BLaER1 (cell line): ENCODE measurements at regions not wholly inside any gene's neighbourhood (a gene's known extent, or its start where the extent isn't known, plus 50 kb on each side); places are given as distances from the start of the nearest gene placed in this dataset.

Experiments
- H3K27ac ChIP-seq: shearing (Covaris generic); formaldehyde crosslinking; 2 replicates; pipeline ENCODE4 v1.8.1; 2022
- H3K27me3 ChIP-seq: shearing (Covaris generic); formaldehyde crosslinking; 2 replicates; pipeline ENCODE4 v1.8.1; 2022
- H3K36me3 ChIP-seq: shearing (Covaris generic); formaldehyde crosslinking; 2 replicates; pipeline ENCODE4 v1.8.1; 2022
- H3K4me1 ChIP-seq: shearing (Covaris generic); formaldehyde crosslinking; 2 replicates; pipeline ENCODE4 v1.8.1; 2022
- H3K4me2 ChIP-seq: shearing (Covaris generic); formaldehyde crosslinking; 2 replicates; pipeline ENCODE4 v1.8.1; 2022
- H3K4me3 ChIP-seq: shearing (Covaris generic); formaldehyde crosslinking; 2 replicates; pipeline ENCODE4 v1.8.1; 2022
- H3K9ac ChIP-seq: shearing (Covaris generic); formaldehyde crosslinking; 2 replicates; pipeline ENCODE4 v1.8.1; 2022
- H3K9me3 ChIP-seq: shearing (Covaris generic); formaldehyde crosslinking; 2 replicates; pipeline ENCODE4 v1.8.1; 2022
- H4K20me1 ChIP-seq: shearing (Covaris generic); formaldehyde crosslinking; 2 replicates; pipeline ENCODE4 v1.8.1; 2022
- Cebpa-rat ChIP-seq: shearing (Covaris generic); IDR thresholded peaks from 2 replicates; pipeline ENCODE4 v1.8.1; 2022

DNA sequence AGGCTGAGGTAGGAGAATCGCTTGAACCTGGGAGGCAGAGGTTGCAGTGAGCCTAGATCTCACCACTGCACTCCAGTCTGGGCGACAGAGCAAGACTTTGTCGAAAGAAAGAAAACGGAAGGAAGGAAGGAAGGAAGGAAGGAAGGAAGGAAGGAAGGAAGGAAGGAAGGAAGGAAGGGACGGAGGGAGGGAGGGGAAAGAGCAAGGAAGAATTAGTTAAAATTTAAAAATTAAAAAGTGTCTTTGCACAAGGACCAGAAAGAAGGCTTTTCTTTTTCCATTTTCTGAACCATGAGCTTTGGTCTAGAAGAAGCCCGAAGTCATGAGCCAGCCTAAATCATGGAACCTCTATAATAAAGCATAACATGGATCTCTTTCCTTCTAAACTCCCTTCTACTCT lies 138.2 kb upstream of the DNAJC10 start:
- TF ChIP-seq Cebpa-rat = no peak
- no peak overlapping the region for H3K4me2 ChIP-seq

DNA sequence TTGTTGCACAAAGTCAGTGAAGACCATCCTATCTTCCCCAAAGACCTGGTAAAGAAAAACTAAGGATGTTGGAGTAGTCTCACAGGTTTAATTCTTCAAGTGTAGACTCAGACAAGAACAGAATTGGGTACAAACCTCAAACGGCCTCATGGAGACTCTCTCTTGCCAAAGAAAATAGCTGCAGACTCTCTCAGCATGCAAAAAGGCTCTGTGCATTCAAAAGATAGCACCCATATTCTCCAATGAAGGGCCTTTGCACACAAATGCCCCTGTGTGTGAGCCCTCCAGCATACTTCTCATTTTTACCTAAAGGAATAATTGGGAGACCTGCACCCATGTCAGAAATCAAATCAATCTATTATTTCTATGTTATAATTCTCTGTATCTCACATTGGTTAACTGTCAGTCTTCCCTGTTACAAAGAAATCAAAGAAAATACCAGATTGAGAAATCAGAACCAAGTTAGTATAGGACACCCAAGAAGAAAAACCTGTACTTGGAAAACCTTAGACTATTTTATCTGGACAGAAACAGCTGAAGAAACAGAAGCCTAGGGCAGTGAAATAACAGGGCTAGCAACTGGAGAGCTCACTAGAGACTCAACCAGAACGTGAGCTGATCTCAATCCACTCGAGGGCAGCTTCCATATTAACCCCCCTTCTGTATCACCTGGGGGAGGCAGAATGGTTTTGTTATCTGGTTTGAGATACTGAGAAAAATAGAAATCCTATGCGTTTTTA lies 134.7 kb upstream of the DNAJC10 start:
- H3K9me3 ChIP-seq = no peaks in the 10 kb centered on the region
- H3K27me3 ChIP-seq = no peaks in the 10 kb centered on the region
- no peak overlapping the region for H3K9ac ChIP-seq
- no peaks in the 10 kb centered on the region for H3K4me1 ChIP-seq
- H3K4me2 ChIP-seq = no peak overlapping the region
- H3K4me3 ChIP-seq = no peak overlapping the region
- TF ChIP-seq Cebpa-rat = no peak
- H3K27ac ChIP-seq = no peak overlapping the region
- no peaks in the 10 kb centered on the region for H3K36me3 ChIP-seq
- H4K20me1 ChIP-seq = no peaks in the 10 kb centered on the region

More for the DNA sequence above, 138.2 kb upstream of the DNAJC10 start:
- Histone ChIP-seq H3K27ac (no peak overlapping the region), H3K4me1 (no peaks in the 10 kb centered on the region), H4K20me1 (no peaks in the 10 kb centered on the region), H3K9ac (no peak overlapping the region), H3K27me3 (no peaks in the 10 kb centered on the region), H3K9me3 (no peaks in the 10 kb centered on the region), H3K4me3 (no peak overlapping the region), H3K36me3 (no peaks in the 10 kb centered on the region)

DNA sequence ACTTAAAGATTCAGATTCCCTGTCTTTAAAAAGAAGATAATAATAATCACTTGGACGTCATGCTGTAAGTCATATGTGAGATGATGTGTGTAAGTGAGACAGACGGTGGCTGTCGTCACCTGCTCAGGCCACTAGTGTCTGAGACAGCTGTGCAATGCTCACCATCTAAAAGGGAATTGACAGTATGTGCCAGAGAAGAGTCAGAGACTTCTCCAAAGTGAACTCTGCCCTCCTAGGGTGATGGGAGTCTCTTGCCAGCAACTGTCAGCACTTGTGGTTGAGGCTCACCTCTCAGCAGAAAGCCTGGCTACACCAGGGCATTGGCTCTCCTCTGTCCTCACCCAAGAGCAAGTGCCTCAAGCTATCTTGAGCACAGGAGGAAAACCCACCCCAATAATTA lies 131.6 kb upstream of the DNAJC10 start:
- H3K27me3 ChIP-seq = no peaks in the 10 kb centered on the region
- no peaks in the 10 kb centered on the region for H3K36me3 ChIP-seq
- no peak overlapping the region for H3K27ac ChIP-seq
- TF ChIP-seq Cebpa-rat = no peak
- no peaks in the 10 kb centered on the region for H3K4me1 ChIP-seq
- H3K4me3 ChIP-seq = no peak overlapping the region
- H3K9ac ChIP-seq = no peak overlapping the region
- no peak overlapping the region for H3K4me2 ChIP-seq
- H3K9me3 ChIP-seq = no peaks in the 10 kb centered on the region
- H4K20me1 ChIP-seq = no peaks in the 10 kb centered on the region

- TF ChIP-seq Cebpa-rat = no peak
- H3K27ac ChIP-seq = no peak overlapping the region
- H3K36me3 ChIP-seq = no peaks in the 10 kb centered on the region
- H4K20me1 ChIP-seq = no peaks in the 10 kb centered on the region
- no peaks in the 10 kb centered on the region for H3K4me1 ChIP-seq
- no peak overlapping the region for H3K4me3 ChIP-seq
- no peaks in the 10 kb centered on the region for H3K27me3 ChIP-seq
- no peak overlapping the region for H3K9ac ChIP-seq
- H3K9me3 ChIP-seq = no peaks in the 10 kb centered on the region
- no peak overlapping the region for H3K4me2 ChIP-seq
Observed at GRCh38 chr2:182585001-182585400, 131.1 kb upstream of the DNAJC10 start.

- no peaks in the 10 kb centered on the region for H3K9me3 ChIP-seq
- no peaks in the 10 kb centered on the region for H3K36me3 ChIP-seq
- TF ChIP-seq Cebpa-rat = no peak
- H3K27me3 ChIP-seq = no peaks in the 10 kb centered on the region
- H3K9ac ChIP-seq = no peak overlapping the region
- H3K4me1 ChIP-seq = no peaks in the 10 kb centered on the region
- H4K20me1 ChIP-seq = no peaks in the 10 kb centered on the region
- H3K4me2 ChIP-seq = no peak overlapping the region
- H3K27ac ChIP-seq = no peak overlapping the region
- H3K4me3 ChIP-seq = no peak overlapping the region
Observed at GRCh38 chr2:182585430-182585829, 130.6 kb upstream of the DNAJC10 start.

GRCh38 chr2:182586426-182586825 lies 129.6 kb upstream of the DNAJC10 start:
- H3K36me3 ChIP-seq = no peaks in the 10 kb centered on the region
- no peak overlapping the region for H3K4me2 ChIP-seq
- no peaks in the 10 kb centered on the region for H4K20me1 ChIP-seq
- H3K4me3 ChIP-seq = no peak overlapping the region
- H3K27me3 ChIP-seq = no peaks in the 10 kb centered on the region
- no peak for TF ChIP-seq Cebpa-rat
- no peak overlapping the region for H3K27ac ChIP-seq
- no peaks in the 10 kb centered on the region for H3K9me3 ChIP-seq
- H3K9ac ChIP-seq = no peak overlapping the region
- no peaks in the 10 kb centered on the region for H3K4me1 ChIP-seq

DNA sequence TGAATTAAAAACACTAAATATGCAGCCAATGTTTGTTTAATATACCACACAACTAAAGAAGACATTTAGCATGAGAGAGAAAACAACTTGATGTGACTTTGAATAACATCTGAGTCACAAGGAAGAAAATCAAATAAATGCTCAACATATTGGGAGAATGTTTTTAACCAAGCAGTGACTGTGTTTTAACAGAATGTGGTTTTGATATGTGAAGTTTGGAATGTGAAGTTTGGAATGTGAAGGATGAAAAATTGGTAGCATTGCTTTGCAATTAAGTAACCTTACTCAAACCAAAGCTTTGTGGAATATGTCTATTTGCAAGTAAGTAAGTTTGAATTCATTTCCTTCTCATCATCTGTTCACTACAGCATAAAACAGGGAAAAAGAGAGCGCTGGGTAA lies 128.2 kb upstream of the DNAJC10 start:
- Histone ChIP-seq H3K4me1 (no peaks in the 10 kb centered on the region), H3K36me3 (no peaks in the 10 kb centered on the region), H3K4me2 (no peak overlapping the region), H4K20me1 (no peaks in the 10 kb centered on the region), H3K27me3 (no peaks in the 10 kb centered on the region), H3K4me3 (no peak overlapping the region), H3K27ac (no peak overlapping the region), H3K9ac (no peak overlapping the region), H3K9me3 (no peaks in the 10 kb centered on the region)
- no peak for TF ChIP-seq Cebpa-rat

- H3K4me3 ChIP-seq = no peak overlapping the region
- H3K4me1 ChIP-seq = no peaks in the 10 kb centered on the region
- H3K27me3 ChIP-seq = no peaks in the 10 kb centered on the region
- TF ChIP-seq Cebpa-rat = no peak
- H3K9me3 ChIP-seq = no peaks in the 10 kb centered on the region
- no peak overlapping the region for H3K9ac ChIP-seq
- no peak overlapping the region for H3K27ac ChIP-seq
- H4K20me1 ChIP-seq = no peaks in the 10 kb centered on the region
- H3K4me2 ChIP-seq = no peak overlapping the region
- H3K36me3 ChIP-seq = no peaks in the 10 kb centered on the region
Observed at GRCh38 chr2:182589121-182589520, 126.9 kb upstream of the DNAJC10 start.

DNA sequence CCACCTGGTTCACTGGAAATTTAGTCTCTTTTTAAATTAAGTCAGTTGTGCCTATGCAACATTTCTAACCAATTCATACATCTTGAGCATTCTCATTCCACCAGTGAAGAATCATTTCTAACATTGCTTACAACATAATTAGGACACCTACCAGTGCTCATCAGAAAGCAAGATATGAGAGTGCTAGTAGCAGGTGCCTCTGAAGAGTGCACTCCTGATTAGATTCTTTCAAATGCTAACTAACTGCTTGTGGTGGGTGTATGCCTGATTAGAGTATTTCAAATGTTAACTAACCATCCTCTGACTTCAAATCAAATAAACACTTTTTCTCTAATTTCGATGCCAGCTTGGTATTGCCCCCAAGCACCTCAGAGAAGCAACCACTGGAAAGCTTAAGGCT lies 124.3 kb upstream of the DNAJC10 start:
- no peak overlapping the region for H3K27ac ChIP-seq
- H3K4me1 ChIP-seq = no peaks in the 10 kb centered on the region
- no peaks in the 10 kb centered on the region for H3K36me3 ChIP-seq
- no peak overlapping the region for H3K9ac ChIP-seq
- no peak overlapping the region for H3K4me2 ChIP-seq
- no peak overlapping the region for H3K4me3 ChIP-seq
- no peaks in the 10 kb centered on the region for H3K27me3 ChIP-seq
- no peaks in the 10 kb centered on the region for H4K20me1 ChIP-seq
- no peak for TF ChIP-seq Cebpa-rat
- no peaks in the 10 kb centered on the region for H3K9me3 ChIP-seq

GRCh38 chr2:182592691-182593393 lies 123.2 kb upstream of the DNAJC10 start:
- no peak overlapping the region for H3K9ac ChIP-seq
- H3K27me3 ChIP-seq = no peaks in the 10 kb centered on the region
- H3K4me3 ChIP-seq = no peak overlapping the region
- H3K4me1 ChIP-seq = no peaks in the 10 kb centered on the region
- no peak overlapping the region for H3K4me2 ChIP-seq
- no peaks in the 10 kb centered on the region for H3K9me3 ChIP-seq
- no peak overlapping the region for H3K27ac ChIP-seq
- TF ChIP-seq Cebpa-rat = no peak
- H4K20me1 ChIP-seq = no peaks in the 10 kb centered on the region
- no peaks in the 10 kb centered on the region for H3K36me3 ChIP-seq
